ENCODE measurements at regions not wholly inside any gene's neighbourhood (a gene's known extent, or its start where the extent isn't known, plus 50 kb on each side); places are given as distances from the start of the nearest gene placed in this dataset.

DNA sequence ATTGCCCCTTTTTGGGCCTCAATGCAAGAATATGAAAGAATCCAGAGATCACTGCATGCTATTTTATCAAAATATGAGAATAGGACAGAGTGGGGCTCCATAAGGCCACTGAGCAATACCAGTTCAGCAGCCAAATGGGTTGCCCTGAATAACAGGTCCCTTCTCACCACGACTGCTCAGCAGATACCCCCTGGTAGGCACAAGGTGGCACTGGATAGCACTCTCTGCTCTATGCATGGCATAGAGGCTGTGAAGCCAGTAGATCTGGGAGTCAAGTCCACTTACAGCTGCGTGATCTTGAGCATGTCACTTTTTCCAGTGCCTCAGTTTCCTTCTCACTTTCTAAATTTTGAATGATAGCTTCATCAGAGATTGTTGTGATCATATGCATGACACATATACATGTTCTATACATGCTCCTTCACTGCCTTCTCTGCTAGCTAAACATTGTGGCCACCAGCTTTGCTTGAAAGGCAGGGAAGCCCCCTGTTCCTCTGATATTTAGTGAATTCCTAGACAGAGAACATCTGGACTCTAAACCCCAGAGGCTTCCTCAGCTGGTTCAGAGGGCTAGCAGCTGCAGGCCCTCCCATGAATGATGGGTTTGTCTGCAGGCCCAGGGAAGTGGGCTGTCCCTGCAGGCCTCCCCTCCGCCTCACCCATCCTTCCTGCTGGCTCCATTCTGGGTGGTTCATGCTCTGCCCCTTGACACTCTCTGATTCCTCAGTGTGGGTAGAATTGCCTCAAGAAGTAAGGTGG is 84.9 kb upstream of the ASIC2 start:
- TF ChIP-seq CTCF (IDR thresholded peaks at IDR 0.05), result no peak
- no peak for TF ChIP-seq POLR2A (IDR thresholded peaks at IDR 0.05)

Measured in heart left ventricle (tissue), 13 donors.